ENCODE measurements at regions not wholly inside any gene's neighbourhood (a gene's known extent, or its start where the extent isn't known, plus 50 kb on each side); places are given as distances from the start of the nearest gene placed in this dataset.
"Not testable (repeated sequence)": the region's sequence is repeated elsewhere in the genome, so short reads cannot be mapped to it uniquely, and the experiment has no call there.

DNA sequence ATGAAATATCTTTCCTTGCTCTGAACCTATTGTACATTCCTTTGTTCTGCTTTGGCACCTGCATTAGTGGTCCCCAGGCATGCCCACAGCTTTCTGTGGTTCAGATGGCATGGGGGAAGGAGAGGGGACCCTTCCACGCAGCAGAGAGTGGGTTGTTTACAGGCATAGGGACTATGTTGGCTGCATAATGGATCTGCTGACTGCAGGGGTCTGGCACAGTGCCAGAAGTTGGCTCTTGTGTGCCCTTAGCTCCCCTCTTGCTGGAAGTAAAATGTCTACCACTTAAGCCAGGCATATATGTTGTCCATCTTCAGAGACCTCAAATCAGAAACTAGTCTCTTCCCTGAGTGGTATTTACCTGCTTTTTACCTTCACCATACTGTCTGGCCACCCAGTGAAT is 651.9 kb upstream of the PCDH7 start:
- Histone ChIP-seq H3K9me3 (ENCODE audit: insufficient read depth, low read length) (no peaks in the 10 kb centered on the region), H3K4me1 (ENCODE audit: insufficient read depth, insufficient read length) (no peaks in the 10 kb centered on the region), H3K36me3 (ENCODE audit: insufficient read depth, insufficient read length, low read length) (no peaks in the 10 kb centered on the region), H3K27me3 (ENCODE audit: insufficient read depth, insufficient read length) (no peaks in the 10 kb centered on the region), H3K4me3 (ENCODE audit: insufficient read length, low read depth) (no peak overlapping the region), H3K9ac (ENCODE audit: insufficient read length, low read depth) (no peak overlapping the region)
- no peak for TF ChIP-seq YY1 (IDR thresholded peaks at IDR 0.05; ENCODE audit: insufficient read depth, insufficient read length)
- TF ChIP-seq ZNF274 (IDR thresholded peaks at IDR 0.05; ENCODE audit: low read depth, low read length): no peak
- TF ChIP-seq SUZ12 (IDR thresholded peaks at IDR 0.05; ENCODE audit: extremely low read depth, insufficient read depth, insufficient read length): no peak
- no peak for DNase-seq (ENCODE audit: low read depth, low spot score)

GRCh38 chr4:30073011-30073710 is 647.0 kb upstream of the PCDH7 start:
- no peak for TF ChIP-seq YY1 (IDR thresholded peaks at IDR 0.05; ENCODE audit: insufficient read depth, insufficient read length)
- no peak for TF ChIP-seq ZNF274 (IDR thresholded peaks at IDR 0.05; ENCODE audit: low read depth, low read length)
- no peak for TF ChIP-seq SUZ12 (IDR thresholded peaks at IDR 0.05; ENCODE audit: extremely low read depth, insufficient read depth, insufficient read length)
- no peaks in the 10 kb centered on the region for H3K9me3 ChIP-seq (ENCODE audit: insufficient read depth, low read length)

DNA sequence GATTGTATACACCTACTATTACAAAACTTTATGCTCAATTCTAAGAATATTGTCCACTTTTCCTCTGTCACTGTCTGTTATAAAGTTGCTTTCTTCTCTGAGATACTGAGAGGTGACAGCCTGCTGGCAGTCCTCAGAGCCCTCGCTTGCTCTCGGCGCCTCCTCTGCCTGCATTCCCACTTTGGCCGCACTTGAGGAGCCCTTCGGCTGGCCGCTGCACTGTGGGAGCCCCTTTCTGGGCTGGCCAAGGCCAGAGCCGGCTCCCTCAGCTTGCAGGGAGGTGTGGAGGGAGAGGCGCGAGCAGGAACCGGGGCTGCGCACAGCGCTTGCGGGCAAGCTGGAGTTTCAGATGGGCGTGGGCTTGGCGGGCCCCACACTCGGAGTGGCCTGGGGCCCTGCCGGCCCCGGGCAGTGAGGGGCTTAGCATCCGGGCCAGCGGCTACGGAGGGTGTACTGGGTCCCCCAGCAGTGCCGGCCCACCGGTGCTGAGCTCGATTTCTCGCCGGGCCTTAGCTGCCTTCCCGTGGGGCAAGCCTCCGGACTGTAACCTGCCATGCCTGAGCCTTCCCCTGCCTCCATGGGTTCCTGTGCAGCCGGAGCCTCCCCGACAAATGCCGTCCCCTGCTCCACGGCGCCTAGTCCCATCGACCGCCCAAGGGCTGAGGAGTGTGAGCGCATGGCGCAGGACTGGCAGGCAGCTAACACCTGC is 627.6 kb upstream of the PCDH7 start:
- not testable (repeated sequence) for H3K9me3 ChIP-seq (ENCODE audit: insufficient read depth, low read length); H3K27me3 ChIP-seq (ENCODE audit: insufficient read depth, insufficient read length); H3K9ac ChIP-seq (ENCODE audit: insufficient read length, low read depth)

More at GRCh38 chr4:30073011-30073710, 647.0 kb upstream of the PCDH7 start:
- H3K4me3 ChIP-seq (ENCODE audit: insufficient read length, low read depth): no peak overlapping the region
- DNase-seq (ENCODE audit: low read depth, low spot score): no peak
- H3K27me3 ChIP-seq (ENCODE audit: insufficient read depth, insufficient read length): no peaks in the 10 kb centered on the region
- no peaks in the 10 kb centered on the region for H3K36me3 ChIP-seq (ENCODE audit: insufficient read depth, insufficient read length, low read length)
- no peak overlapping the region for H3K9ac ChIP-seq (ENCODE audit: insufficient read length, low read depth)
- H3K4me1 ChIP-seq (ENCODE audit: insufficient read depth, insufficient read length): no peaks in the 10 kb centered on the region

DNA sequence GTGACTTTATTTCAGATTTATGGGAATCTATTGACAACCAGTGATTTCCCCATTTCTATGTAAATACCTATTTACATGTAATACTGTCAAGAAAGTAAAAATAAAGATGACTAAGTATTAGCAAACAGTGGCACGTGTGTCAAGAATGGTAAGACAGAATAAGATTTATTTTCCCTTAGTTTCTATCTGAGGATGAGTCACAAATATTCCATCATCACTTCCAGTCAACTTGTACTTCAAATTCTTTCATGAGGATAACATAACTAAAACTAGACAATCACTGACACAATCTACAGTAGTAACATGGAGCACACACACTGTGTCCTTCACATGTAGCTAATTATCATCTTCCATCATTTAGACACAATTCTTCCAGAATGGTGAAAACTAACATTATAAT is 625.3 kb upstream of the PCDH7 start:
- TF ChIP-seq SUZ12 (IDR thresholded peaks at IDR 0.05; ENCODE audit: extremely low read depth, insufficient read depth, insufficient read length) (no peak), ZNF274 (IDR thresholded peaks at IDR 0.05; ENCODE audit: low read depth, low read length) (no peak), YY1 (IDR thresholded peaks at IDR 0.05; ENCODE audit: insufficient read depth, insufficient read length) (no peak)
- Histone ChIP-seq H3K4me1 (ENCODE audit: insufficient read depth, insufficient read length) (no peaks in the 10 kb centered on the region), H3K27me3 (ENCODE audit: insufficient read depth, insufficient read length) (no peaks in the 10 kb centered on the region), H3K36me3 (ENCODE audit: insufficient read depth, insufficient read length, low read length) (no peaks in the 10 kb centered on the region), H3K9ac (ENCODE audit: insufficient read length, low read depth) (no peak overlapping the region), H3K9me3 (ENCODE audit: insufficient read depth, low read length) (peaks cover 7% of the 10 kb centered on the region; the same call in 1 of the 2 replicates), H3K4me3 (ENCODE audit: insufficient read length, low read depth) (no peak overlapping the region)
- no peak for DNase-seq (ENCODE audit: low read depth, low spot score)

More for the DNA sequence above, 627.6 kb upstream of the PCDH7 start:
- not testable (repeated sequence) for DNase-seq (ENCODE audit: low read depth, low spot score); H3K4me3 ChIP-seq (ENCODE audit: insufficient read length, low read depth); H3K36me3 ChIP-seq (ENCODE audit: insufficient read depth, insufficient read length, low read length); H3K4me1 ChIP-seq (ENCODE audit: insufficient read depth, insufficient read length)

- Histone ChIP-seq H3K4me1 (ENCODE audit: insufficient read depth, insufficient read length) (no peaks in the 10 kb centered on the region), H3K36me3 (ENCODE audit: insufficient read depth, insufficient read length, low read length) (no peaks in the 10 kb centered on the region), H3K27me3 (ENCODE audit: insufficient read depth, insufficient read length) (no peaks in the 10 kb centered on the region), H3K4me3 (ENCODE audit: insufficient read length, low read depth) (no peak overlapping the region), H3K9me3 (ENCODE audit: insufficient read depth, low read length) (peaks cover 23% of the 10 kb centered on the region), H3K9ac (ENCODE audit: insufficient read length, low read depth) (no peak overlapping the region)
- TF ChIP-seq YY1 (IDR thresholded peaks at IDR 0.05; ENCODE audit: insufficient read depth, insufficient read length): no peak
- no peak for TF ChIP-seq SUZ12 (IDR thresholded peaks at IDR 0.05; ENCODE audit: extremely low read depth, insufficient read depth, insufficient read length)
- TF ChIP-seq ZNF274 (IDR thresholded peaks at IDR 0.05; ENCODE audit: low read depth, low read length): no peak
- no peak for DNase-seq (ENCODE audit: low read depth, low spot score)
These were observed 616.7 kb upstream of the PCDH7 start for GRCh38 chr4:30103455-30103854.

- H3K9me3 ChIP-seq (ENCODE audit: insufficient read depth, low read length): no peaks in the 10 kb centered on the region
- no peak overlapping the region for H3K9ac ChIP-seq (ENCODE audit: insufficient read length, low read depth)
- no peak for DNase-seq (ENCODE audit: low read depth, low spot score)
- TF ChIP-seq YY1 (IDR thresholded peaks at IDR 0.05; ENCODE audit: insufficient read depth, insufficient read length) (no peak), SUZ12 (IDR thresholded peaks at IDR 0.05; ENCODE audit: extremely low read depth, insufficient read depth, insufficient read length) (no peak), ZNF274 (IDR thresholded peaks at IDR 0.05; ENCODE audit: low read depth, low read length) (no peak)
- no peaks in the 10 kb centered on the region for H3K4me1 ChIP-seq (ENCODE audit: insufficient read depth, insufficient read length)
- no peak overlapping the region for H3K4me3 ChIP-seq (ENCODE audit: insufficient read length, low read depth)
- no peaks in the 10 kb centered on the region for H3K36me3 ChIP-seq (ENCODE audit: insufficient read depth, insufficient read length, low read length)
- H3K27me3 ChIP-seq (ENCODE audit: insufficient read depth, insufficient read length): no peaks in the 10 kb centered on the region
These were observed 603.8 kb upstream of the PCDH7 start for GRCh38 chr4:30116401-30116800.

GRCh38 chr4:30117433-30117832 is 602.7 kb upstream of the PCDH7 start:
- no peak for DNase-seq (ENCODE audit: low read depth, low spot score)
- Histone ChIP-seq H3K9me3 (ENCODE audit: insufficient read depth, low read length) (no peaks in the 10 kb centered on the region), H3K4me3 (ENCODE audit: insufficient read length, low read depth) (no peak overlapping the region), H3K4me1 (ENCODE audit: insufficient read depth, insufficient read length) (no peaks in the 10 kb centered on the region), H3K36me3 (ENCODE audit: insufficient read depth, insufficient read length, low read length) (no peaks in the 10 kb centered on the region), H3K27me3 (ENCODE audit: insufficient read depth, insufficient read length) (no peaks in the 10 kb centered on the region), H3K9ac (ENCODE audit: insufficient read length, low read depth) (no peak overlapping the region)
- TF ChIP-seq YY1 (IDR thresholded peaks at IDR 0.05; ENCODE audit: insufficient read depth, insufficient read length): no peak
- no peak for TF ChIP-seq SUZ12 (IDR thresholded peaks at IDR 0.05; ENCODE audit: extremely low read depth, insufficient read depth, insufficient read length)
- no peak for TF ChIP-seq ZNF274 (IDR thresholded peaks at IDR 0.05; ENCODE audit: low read depth, low read length)
